Sigmoid colon (tissue), 6 donors: ENCODE measurements at regions not wholly inside any gene's neighbourhood (a gene's known extent, or its start where the extent isn't known, plus 50 kb on each side); places are given as distances from the start of the nearest gene placed in this dataset.

Experiments used
- DNase-seq: peaks from one replicate; pipeline ENCODE4 v3.0.0-alpha.2; 2019
- H3K27ac ChIP-seq, 4 donors: fragments of 200-600 bp; sonication (generic); one replicate each; pipeline ENCODE4 v1.5.1; 2016 to 2019; ENCODE audit warnings: mild to moderate bottlenecking in 1 of 4
- H3K27me3 ChIP-seq, 3 donors: fragments of 200-600 bp; sonication (generic); one replicate each; pipeline ENCODE4 v1.5.1; 2019; ENCODE audit warnings: mild to moderate bottlenecking in 1 of 3
- H3K36me3 ChIP-seq, 4 donors: fragments of 200-600 bp; sonication (generic); one replicate each; pipeline ENCODE4 v1.5.1; 2016 to 2019
- H3K4me1 ChIP-seq, 4 donors: fragments of 200-600 bp; sonication (generic); one replicate each; pipeline ENCODE4 v1.5.1; 2017 to 2019
- H3K4me3 ChIP-seq, 4 donors: fragments of 200-600 bp; sonication (generic); one replicate each; pipeline ENCODE4 v1.5.1; 2017 to 2019; ENCODE audit warnings: mild to moderate bottlenecking in 2 of 4, moderate library complexity in 1 of 4
- H3K9me3 ChIP-seq, 4 donors: fragments of 200-600 bp in 3 of 4; sonication (generic) in 3 of 4; one replicate each; pipeline versions ENCODE4 v1.5.1 to v1.6.1; 2013 to 2019
- EP300 ChIP-seq, 4 donors: sonication (generic); formaldehyde crosslinking; IDR thresholded peaks; one replicate each; pipeline ENCODE4 v1.6.1; 2017; ENCODE audit warnings: antibody characterized with exemption in 4 of 4
- POLR2A ChIP-seq, 2 donors: fragments of 450-650 bp; IDR thresholded peaks; one replicate each; pipeline ENCODE4 v1.6.1; 2016; ENCODE audit warnings: antibody characterized with exemption in 2 of 2, mild to moderate bottlenecking in 2 of 2, moderate library complexity in 2 of 2
- POLR2AphosphoS5 ChIP-seq, 4 donors: sonication (generic); formaldehyde crosslinking; IDR thresholded peaks; one replicate each; pipeline ENCODE4 v1.6.1; 2017; ENCODE audit warnings: antibody characterized with exemption in 4 of 4
- WGBS, 2 donors: extraction: QIAGEN DNeasy Blood & Tissue Kit; methylation state at CpG; one replicate each; pipeline ENCODE4 v1.1.7; 2013; 5-methylcytosine and 5-hydroxymethylcytosine counted together
- intact Hi-C: fragments of 100-400 bp; cut with DNase I; formaldehyde crosslinking; loops from one replicate; pipeline ENCODE4 v1.15.1; 2023
- TF ChIP-seq, protein P1 (sequence below), 4 experiments: fragments of 450-650 bp in 3 of 4; fragments of 200-600 bp in 1 of 4; IDR thresholded peaks; one replicate each; pipeline ENCODE4 v1.5.1; 2016 to 2019; ENCODE audit warnings: antibody characterized with exemption in 4 of 4, mild to moderate bottlenecking in 3 of 4, moderate library complexity in 2 of 4
- donor health status: healthy with polysubstance abuse.
- donor health status: healthy.

DNA sequence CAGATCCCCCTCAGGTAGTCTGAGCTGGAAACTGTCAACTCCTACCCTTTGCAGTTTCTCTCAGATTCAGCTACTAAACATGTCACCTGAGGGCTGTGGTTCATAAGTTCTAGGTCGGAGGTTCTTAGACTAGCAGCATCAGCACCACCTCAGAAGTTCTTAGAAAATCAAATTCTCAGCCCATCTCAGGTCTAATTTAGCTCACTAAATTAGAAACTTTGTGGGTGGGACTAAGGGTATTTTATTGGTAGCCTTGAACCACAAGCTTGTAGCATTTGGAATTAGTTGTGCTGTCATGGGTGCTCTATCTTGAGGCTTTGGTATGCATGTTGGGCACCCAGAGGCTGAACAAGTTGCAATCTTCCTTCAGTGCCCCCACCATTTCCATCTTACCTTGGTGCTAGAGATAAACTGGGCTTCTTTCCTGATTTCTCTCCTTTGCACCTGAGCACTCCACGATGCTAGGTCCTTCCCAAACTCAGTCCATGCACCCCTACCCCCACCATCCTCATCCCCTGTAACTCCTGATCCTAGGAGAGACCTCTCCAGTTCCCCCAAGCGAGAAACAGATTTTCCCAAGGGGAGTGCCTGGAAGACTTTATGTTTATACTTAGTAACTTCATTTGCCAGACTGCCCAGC is 54.2 kb downstream of the S1PR1 start:
- TF ChIP-seq, protein P1, sequence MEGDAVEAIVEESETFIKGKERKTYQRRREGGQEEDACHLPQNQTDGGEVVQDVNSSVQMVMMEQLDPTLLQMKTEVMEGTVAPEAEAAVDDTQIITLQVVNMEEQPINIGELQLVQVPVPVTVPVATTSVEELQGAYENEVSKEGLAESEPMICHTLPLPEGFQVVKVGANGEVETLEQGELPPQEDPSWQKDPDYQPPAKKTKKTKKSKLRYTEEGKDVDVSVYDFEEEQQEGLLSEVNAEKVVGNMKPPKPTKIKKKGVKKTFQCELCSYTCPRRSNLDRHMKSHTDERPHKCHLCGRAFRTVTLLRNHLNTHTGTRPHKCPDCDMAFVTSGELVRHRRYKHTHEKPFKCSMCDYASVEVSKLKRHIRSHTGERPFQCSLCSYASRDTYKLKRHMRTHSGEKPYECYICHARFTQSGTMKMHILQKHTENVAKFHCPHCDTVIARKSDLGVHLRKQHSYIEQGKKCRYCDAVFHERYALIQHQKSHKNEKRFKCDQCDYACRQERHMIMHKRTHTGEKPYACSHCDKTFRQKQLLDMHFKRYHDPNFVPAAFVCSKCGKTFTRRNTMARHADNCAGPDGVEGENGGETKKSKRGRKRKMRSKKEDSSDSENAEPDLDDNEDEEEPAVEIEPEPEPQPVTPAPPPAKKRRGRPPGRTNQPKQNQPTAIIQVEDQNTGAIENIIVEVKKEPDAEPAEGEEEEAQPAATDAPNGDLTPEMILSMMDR (IDR thresholded peaks at IDR 0.05): no peak
- TF ChIP-seq POLR2AphosphoS5 (IDR thresholded peaks at IDR 0.05): no peak
- Histone ChIP-seq H3K4me1 (no peaks in the 10 kb centered on the region), H3K36me3 (no peaks in the 10 kb centered on the region), H3K9me3 (no peaks in the 10 kb centered on the region), H3K27me3 (no peaks in the 10 kb centered on the region), H3K4me3 (no peak overlapping the region), H3K27ac (no peak overlapping the region)
- intact Hi-C loops: no loop called here
- 59 to 63% methylated on average over 3 of the region's 3 CpGs for WGBS, 2 donors
- DNase-seq: no peak

DNA sequence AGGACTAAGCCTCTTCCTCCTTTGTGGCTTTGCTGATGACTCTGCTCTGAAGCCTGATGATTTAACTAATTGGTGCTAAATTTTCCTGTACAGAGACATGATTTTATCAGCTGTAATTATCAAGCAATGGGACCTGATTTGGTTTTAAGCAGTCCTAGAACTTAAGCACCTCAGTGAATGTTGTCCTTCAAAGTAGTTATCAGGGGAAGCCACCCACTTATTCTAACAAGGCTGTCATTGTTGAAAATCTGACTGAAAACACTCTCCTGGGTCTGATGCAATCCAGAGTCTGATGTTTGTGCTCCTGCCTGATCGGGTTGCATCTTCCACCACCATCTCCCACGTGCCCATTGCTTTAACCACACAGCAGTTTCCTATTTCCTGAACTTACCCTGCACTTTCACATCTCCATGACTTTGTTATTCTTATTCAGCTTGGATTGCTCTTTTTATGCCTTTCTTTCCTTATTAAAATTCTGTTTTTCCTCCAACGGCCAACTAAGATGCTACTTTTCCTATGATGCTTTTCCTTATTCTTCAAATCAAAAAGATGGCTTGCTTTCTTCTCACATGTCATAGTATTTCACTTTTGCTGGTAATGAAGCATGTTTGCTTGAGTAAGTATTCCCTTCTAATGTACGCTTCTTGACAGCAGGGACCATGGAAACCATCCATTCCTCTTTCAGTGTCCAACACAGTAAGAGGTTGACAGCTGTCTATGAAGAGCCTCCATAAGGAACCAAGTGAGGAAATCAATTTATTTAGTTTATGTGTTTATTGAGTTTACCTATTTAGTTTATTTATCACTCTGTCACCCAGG is 55.0 kb downstream of the S1PR1 start:
- no peaks in the 10 kb centered on the region for H3K9me3 ChIP-seq
- TF ChIP-seq POLR2A (IDR thresholded peaks at IDR 0.05): no peak
- no peak for TF ChIP-seq EP300 (IDR thresholded peaks at IDR 0.05)
- TF ChIP-seq, protein P1 (IDR thresholded peaks at IDR 0.05): no peak
- peak in 1 of 4 donors; percentile 9 for TF ChIP-seq POLR2AphosphoS5 (IDR thresholded peaks at IDR 0.05)
- DNase-seq: no peak
- no peaks in the 10 kb centered on the region for H3K36me3 ChIP-seq
- H3K27ac ChIP-seq: no peak overlapping the region
- no peak overlapping the region for H3K4me3 ChIP-seq
- no peaks in the 10 kb centered on the region for H3K27me3 ChIP-seq
- WGBS, 2 donors: 40 to 47% methylated on average over 4 of the region's 4 CpGs
- intact Hi-C loops: no loop called here
- H3K4me1 ChIP-seq: no peaks in the 10 kb centered on the region

DNA sequence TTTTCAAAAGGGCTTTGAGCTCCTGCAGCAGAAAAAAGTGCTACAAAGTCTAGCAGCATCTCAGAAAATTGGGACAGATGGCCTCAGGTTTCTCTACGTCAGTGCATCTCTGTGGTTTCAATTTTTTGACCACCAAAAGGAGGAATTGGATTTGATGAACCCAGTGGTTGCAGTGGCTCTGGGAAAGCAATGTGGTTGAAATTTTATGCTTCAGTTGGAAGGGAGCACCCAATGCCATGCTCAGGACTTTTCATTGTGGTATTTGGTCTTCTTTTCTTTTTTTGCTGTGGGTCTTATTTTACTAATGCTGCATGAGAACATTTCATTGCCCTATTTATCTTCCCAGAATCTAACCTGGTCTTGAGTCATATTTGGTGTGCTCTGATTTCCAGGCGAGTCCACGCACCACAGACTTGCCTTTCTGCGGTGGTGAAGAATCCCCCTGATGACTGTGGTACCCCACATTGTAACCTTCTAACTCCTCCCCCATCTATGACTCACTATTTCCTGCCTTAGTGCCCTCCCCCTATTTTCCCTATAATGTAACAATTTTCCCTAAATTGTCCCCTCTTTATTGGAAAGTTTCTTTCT is 56.7 kb downstream of the S1PR1 start:
- Histone ChIP-seq H3K27me3 (no peaks in the 10 kb centered on the region), H3K4me1 (no peaks in the 10 kb centered on the region), H3K4me3 (no peak overlapping the region), H3K9me3 (no peaks in the 10 kb centered on the region), H3K27ac (no peak overlapping the region), H3K36me3 (no peaks in the 10 kb centered on the region)
- intact Hi-C loops: no loop called here
- 52 to 82% methylated on average over 4 of the region's 4 CpGs for WGBS, 2 donors
- no peak for TF ChIP-seq POLR2AphosphoS5 (IDR thresholded peaks at IDR 0.05)
- no peak for DNase-seq

DNA sequence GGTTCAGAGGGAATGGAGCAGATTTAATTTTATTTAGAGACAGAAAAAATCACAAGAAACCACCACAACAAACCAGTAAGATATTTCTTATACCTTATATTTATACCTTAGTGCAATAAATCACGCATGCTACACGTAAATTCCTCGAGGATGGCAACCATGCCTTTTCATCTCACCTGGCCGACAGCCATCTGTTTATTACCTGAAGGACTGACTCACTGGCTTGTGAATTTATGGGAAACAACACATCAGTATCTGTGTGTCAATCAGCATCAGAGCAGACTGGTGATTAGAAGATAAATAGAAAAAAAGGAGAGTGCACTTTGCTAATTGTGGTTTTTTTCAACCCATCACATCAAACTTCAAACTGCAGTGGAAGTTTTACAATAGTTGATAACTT is 58.4 kb downstream of the S1PR1 start:
- Histone ChIP-seq H3K9me3 (no peaks in the 10 kb centered on the region), H3K4me1 (no peaks in the 10 kb centered on the region), H3K4me3 (no peak overlapping the region), H3K36me3 (no peaks in the 10 kb centered on the region), H3K27me3 (no peaks in the 10 kb centered on the region), H3K27ac (no peak overlapping the region)
- 19 to 69% methylated on average over 4 of the region's 4 CpGs for WGBS, 2 donors
- DNase-seq: no peak
- intact Hi-C loops: no loop called here
- TF ChIP-seq POLR2AphosphoS5 (IDR thresholded peaks at IDR 0.05) (no peak), EP300 (IDR thresholded peaks at IDR 0.05) (no peak), POLR2A (IDR thresholded peaks at IDR 0.05) (no peak)
- TF ChIP-seq, protein P1 (IDR thresholded peaks at IDR 0.05): no peak

DNA sequence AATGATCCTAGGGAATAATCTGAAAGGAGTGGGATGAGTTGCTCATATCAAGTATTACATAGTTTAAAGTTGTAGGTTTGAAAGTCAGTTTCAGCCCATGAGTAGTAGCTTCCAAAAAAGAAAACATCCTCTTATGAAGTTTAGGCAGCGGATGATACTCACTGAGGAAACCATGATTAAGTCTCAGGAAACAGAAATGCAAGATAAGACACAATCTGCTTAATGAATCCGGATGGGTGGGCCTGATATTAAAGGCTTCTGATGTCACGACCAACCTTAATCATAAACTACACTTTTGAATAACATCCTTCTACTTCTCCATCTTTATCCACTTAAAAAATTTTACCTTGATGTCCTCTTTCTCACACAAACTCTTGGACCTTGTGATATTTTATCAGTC is 61.8 kb downstream of the S1PR1 start:
- H3K36me3 ChIP-seq: no peaks in the 10 kb centered on the region
- WGBS, 2 donors: 71 to 82% methylated on average over 3 of the region's 3 CpGs
- no peak overlapping the region for H3K4me3 ChIP-seq
- no peaks in the 10 kb centered on the region for H3K9me3 ChIP-seq
- no peak overlapping the region for H3K27ac ChIP-seq
- no peaks in the 10 kb centered on the region for H3K4me1 ChIP-seq
- no peak for DNase-seq
- intact Hi-C loops: no loop called here
- no peaks in the 10 kb centered on the region for H3K27me3 ChIP-seq
- TF ChIP-seq EP300 (IDR thresholded peaks at IDR 0.05) (no peak), POLR2A (IDR thresholded peaks at IDR 0.05) (no peak), POLR2AphosphoS5 (IDR thresholded peaks at IDR 0.05) (no peak)
- TF ChIP-seq, protein P1 (IDR thresholded peaks at IDR 0.05): no peak
